Liver (tissue), 8 donors: ENCODE measurements at regions not wholly inside any gene's neighbourhood (a gene's known extent, or its start where the extent isn't known, plus 50 kb on each side); places are given as distances from the start of the nearest gene placed in this dataset.

Experiments
- DNase-seq: peaks from one replicate; pipeline ENCODE4 v3.0.0-alpha.2; 2017; ENCODE audit warnings: low spot score
- H3K27ac ChIP-seq, 2 donors: one replicate each; pipeline ENCODE4 v1.7.0; 2013; ENCODE audit warnings: inconsistent platforms in 2 of 2, low read length in 2 of 2, control low read depth in 1 of 2, low read depth in 1 of 2, mild to moderate bottlenecking in 1 of 2
- H3K27me3 ChIP-seq, 4 donors: one replicate each; pipeline versions ENCODE4 v1.6.1 to v1.7.0; 2013; ENCODE audit warnings: low read length in 3 of 4, inconsistent platforms in 1 of 4, mild to moderate bottlenecking in 1 of 4, moderate library complexity in 1 of 4; ENCODE audit not compliant: control insufficient read depth in 4 of 4, insufficient read depth in 4 of 4
- H3K36me3 ChIP-seq, 4 donors: one replicate each; pipeline versions ENCODE4 v1.6.1 to v1.7.0; 2013; ENCODE audit warnings: low read length in 3 of 4, mild to moderate bottlenecking in 3 of 4, low read depth in 1 of 4, moderate library complexity in 1 of 4; ENCODE audit not compliant: control insufficient read depth in 4 of 4, insufficient read depth in 3 of 4
- H3K4me1 ChIP-seq, 4 donors: one replicate each; pipeline versions ENCODE4 v1.6.1 to v1.7.0; 2013; ENCODE audit warnings: low read length in 3 of 4, mild to moderate bottlenecking in 3 of 4, moderate library complexity in 1 of 4; ENCODE audit not compliant: control insufficient read depth in 4 of 4, insufficient read depth in 4 of 4
- H3K4me3 ChIP-seq, 3 donors: one replicate each; pipeline versions ENCODE4 v1.6.1 to v1.7.0; 2013; ENCODE audit warnings: low read length in 3 of 3, control low read depth in 1 of 3, low read depth in 1 of 3, mild to moderate bottlenecking in 1 of 3
- H3K9ac ChIP-seq, 2 donors: one replicate each; pipeline ENCODE4 v1.7.0; 2013; ENCODE audit warnings: low read length in 2 of 2, mild to moderate bottlenecking in 2 of 2, moderate library complexity in 2 of 2, control low read depth in 1 of 2, low read depth in 1 of 2
- H3K9me3 ChIP-seq, 4 donors: one replicate each; pipeline versions ENCODE4 v1.6.1 to v1.7.0; 2013; ENCODE audit warnings: low read length in 3 of 4; ENCODE audit not compliant: control insufficient read depth in 4 of 4
- EGR1 ChIP-seq, 2 donors: IDR thresholded peaks; 2 replicates each; pipeline ENCODE4 v1.6.1; 2016 to 2018; ENCODE audit warnings: antibody characterized with exemption in 2 of 2, low read depth in 2 of 2
- FOXA1 ChIP-seq: IDR thresholded peaks from 2 replicates; pipeline ENCODE4 v1.6.1; 2016; ENCODE audit warnings: antibody characterized with exemption
- FOXA2 ChIP-seq: IDR thresholded peaks from 2 replicates; pipeline ENCODE4 v1.6.1; 2016; ENCODE audit warnings: antibody characterized with exemption
- GABPA ChIP-seq, 2 donors: IDR thresholded peaks in 1 of 2; conservative IDR thresholded peaks in 1 of 2; 2 replicates each; pipeline ENCODE4 v1.6.1; 2016; ENCODE audit warnings: antibody characterized with exemption in 2 of 2, mild to moderate bottlenecking in 1 of 2, moderate library complexity in 1 of 2
- HNF4A ChIP-seq, 2 donors: conservative IDR thresholded peaks; 2 replicates each; pipeline ENCODE4 v1.6.1; 2016; ENCODE audit warnings: antibody characterized with exemption in 2 of 2, mild to moderate bottlenecking in 2 of 2
- HNF4G ChIP-seq: IDR thresholded peaks from 2 replicates; pipeline ENCODE4 v1.6.1; 2016; ENCODE audit warnings: antibody characterized with exemption
- JUND ChIP-seq, 2 donors: IDR thresholded peaks; 2 replicates each; pipeline ENCODE4 v1.6.1; 2016; ENCODE audit warnings: antibody characterized with exemption in 2 of 2
- NR2F2 ChIP-seq: IDR thresholded peaks from 2 replicates; pipeline ENCODE4 v1.6.1; 2016; ENCODE audit warnings: antibody characterized with exemption
- RAD21 ChIP-seq, 2 donors: IDR thresholded peaks; 2 replicates each; pipeline ENCODE4 v1.6.1; 2016; ENCODE audit warnings: antibody characterized with exemption in 2 of 2, mild to moderate bottlenecking in 2 of 2
- RXRA ChIP-seq, 2 donors: IDR thresholded peaks; 2 replicates each; pipeline ENCODE4 v1.6.1; 2017 to 2018; ENCODE audit warnings: antibody characterized with exemption in 2 of 2, mild to moderate bottlenecking in 1 of 2
- SP1 ChIP-seq: IDR thresholded peaks from 2 replicates; pipeline ENCODE4 v1.6.1; 2018; ENCODE audit warnings: antibody characterized with exemption, mild to moderate bottlenecking
- TAF1 ChIP-seq: conservative IDR thresholded peaks from 2 replicates; pipeline ENCODE4 v1.6.1; 2016; ENCODE audit warnings: antibody characterized with exemption, mild to moderate bottlenecking
- YY1 ChIP-seq: IDR thresholded peaks from 2 replicates; pipeline ENCODE4 v1.6.1; 2016; ENCODE audit warnings: antibody characterized with exemption, mild to moderate bottlenecking
- WGBS: extraction: QIAGEN DNeasy Blood & Tissue Kit; methylation state at CpG from one replicate; pipeline ENCODE4 v1.1.7; 2013; 5-methylcytosine and 5-hydroxymethylcytosine counted together
- TF ChIP-seq, protein P1 (sequence below): IDR thresholded peaks from 2 replicates; pipeline ENCODE4 v1.6.1; 2016; ENCODE audit warnings: antibody characterized with exemption, mild to moderate bottlenecking
- TF ChIP-seq, protein P2 (sequence below): IDR thresholded peaks from 2 replicates; pipeline ENCODE4 v1.6.1; 2016; ENCODE audit warnings: antibody characterized with exemption
- TF ChIP-seq, protein P3 (sequence below): fragments of 150-350 bp; IDR thresholded peaks from 2 replicates; pipeline ENCODE4 v1.5.1; 2017; ENCODE audit warnings: improper control_type of control experiment, low read depth, low read length; ENCODE audit not compliant: missing input control
- TF ChIP-seq, protein P4 (sequence below): IDR thresholded peaks from 2 replicates; pipeline ENCODE4 v1.6.1; 2016; ENCODE audit warnings: antibody characterized with exemption
- donor health status: healthy.
- donor health status: healthy.
- donor health status: healthy.
- donor health status: healthy.
- donor health status: healthy.

DNA sequence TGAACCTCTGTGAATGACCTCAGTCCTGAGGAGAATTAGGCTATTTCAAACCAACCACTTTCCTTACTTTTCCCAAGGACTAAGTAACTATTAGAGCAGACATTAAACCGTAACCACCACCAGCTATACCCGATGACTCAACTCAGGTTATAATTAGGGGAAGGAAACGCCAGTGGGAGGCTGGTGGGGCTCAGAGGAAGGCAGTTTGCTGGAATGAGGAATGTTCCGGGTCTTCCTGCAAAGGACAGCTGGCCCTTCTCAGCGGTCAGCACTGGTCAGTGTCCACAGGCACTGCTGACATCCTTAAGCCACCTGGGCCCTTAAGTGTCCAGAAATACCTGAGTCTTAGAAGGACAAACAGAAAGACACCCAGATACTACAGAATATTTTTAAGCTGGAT, 515.2 kb downstream of the MAFB start:
- Histone ChIP-seq H3K4me3 (no peak overlapping the region), H3K9me3 (no peaks in the 10 kb centered on the region), H3K9ac (no peak overlapping the region), H3K27me3 (no peaks in the 10 kb centered on the region), H3K27ac (no peak overlapping the region), H3K4me1 (no peaks in the 10 kb centered on the region), H3K36me3 (no peaks in the 10 kb centered on the region)
- TF ChIP-seq, protein P1, sequence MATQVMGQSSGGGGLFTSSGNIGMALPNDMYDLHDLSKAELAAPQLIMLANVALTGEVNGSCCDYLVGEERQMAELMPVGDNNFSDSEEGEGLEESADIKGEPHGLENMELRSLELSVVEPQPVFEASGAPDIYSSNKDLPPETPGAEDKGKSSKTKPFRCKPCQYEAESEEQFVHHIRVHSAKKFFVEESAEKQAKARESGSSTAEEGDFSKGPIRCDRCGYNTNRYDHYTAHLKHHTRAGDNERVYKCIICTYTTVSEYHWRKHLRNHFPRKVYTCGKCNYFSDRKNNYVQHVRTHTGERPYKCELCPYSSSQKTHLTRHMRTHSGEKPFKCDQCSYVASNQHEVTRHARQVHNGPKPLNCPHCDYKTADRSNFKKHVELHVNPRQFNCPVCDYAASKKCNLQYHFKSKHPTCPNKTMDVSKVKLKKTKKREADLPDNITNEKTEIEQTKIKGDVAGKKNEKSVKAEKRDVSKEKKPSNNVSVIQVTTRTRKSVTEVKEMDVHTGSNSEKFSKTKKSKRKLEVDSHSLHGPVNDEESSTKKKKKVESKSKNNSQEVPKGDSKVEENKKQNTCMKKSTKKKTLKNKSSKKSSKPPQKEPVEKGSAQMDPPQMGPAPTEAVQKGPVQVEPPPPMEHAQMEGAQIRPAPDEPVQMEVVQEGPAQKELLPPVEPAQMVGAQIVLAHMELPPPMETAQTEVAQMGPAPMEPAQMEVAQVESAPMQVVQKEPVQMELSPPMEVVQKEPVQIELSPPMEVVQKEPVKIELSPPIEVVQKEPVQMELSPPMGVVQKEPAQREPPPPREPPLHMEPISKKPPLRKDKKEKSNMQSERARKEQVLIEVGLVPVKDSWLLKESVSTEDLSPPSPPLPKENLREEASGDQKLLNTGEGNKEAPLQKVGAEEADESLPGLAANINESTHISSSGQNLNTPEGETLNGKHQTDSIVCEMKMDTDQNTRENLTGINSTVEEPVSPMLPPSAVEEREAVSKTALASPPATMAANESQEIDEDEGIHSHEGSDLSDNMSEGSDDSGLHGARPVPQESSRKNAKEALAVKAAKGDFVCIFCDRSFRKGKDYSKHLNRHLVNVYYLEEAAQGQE = no peak
- TF ChIP-seq FOXA1 = no peak
- no peak for TF ChIP-seq RAD21 (IDR thresholded peaks at IDR 0.05)
- TF ChIP-seq, protein P2, sequence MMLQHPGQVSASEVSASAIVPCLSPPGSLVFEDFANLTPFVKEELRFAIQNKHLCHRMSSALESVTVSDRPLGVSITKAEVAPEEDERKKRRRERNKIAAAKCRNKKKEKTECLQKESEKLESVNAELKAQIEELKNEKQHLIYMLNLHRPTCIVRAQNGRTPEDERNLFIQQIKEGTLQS = no peak
- TF ChIP-seq SP1 = no peak
- DNase-seq = no peak
- 71% methylated on average over 5 of the region's 5 CpGs for WGBS

DNA sequence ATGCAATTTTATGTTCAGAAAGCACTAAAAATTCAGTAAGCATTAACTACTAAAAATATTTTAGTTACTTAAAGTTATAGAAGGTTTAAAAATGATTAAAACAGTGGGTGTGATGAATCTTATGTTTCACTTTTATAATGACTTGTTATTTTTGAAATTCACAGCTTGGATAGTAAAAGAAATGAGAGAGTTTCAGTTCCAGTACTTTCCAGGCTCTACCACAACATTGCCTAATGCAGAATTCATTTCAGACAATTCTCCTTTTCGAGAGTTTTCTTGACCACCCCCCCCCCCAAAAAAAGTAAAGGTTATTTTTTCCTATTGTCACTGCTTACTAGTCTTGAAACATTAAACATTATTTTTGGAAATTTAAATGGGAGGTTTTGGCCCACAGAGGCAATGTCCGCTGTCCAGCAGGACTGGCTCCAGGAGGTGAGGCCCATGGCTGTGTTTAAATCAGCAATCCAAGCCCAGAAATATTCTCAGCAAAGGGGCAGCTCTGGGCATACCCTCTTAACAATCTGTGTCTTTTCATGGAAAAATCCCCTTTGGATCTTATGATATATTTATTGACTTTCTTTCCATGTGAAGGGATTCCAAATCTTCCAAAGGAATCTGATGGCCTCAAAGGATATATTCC, 519.9 kb downstream of the MAFB start:
- Histone ChIP-seq H3K4me3 (no peak overlapping the region), H3K27ac (no peak overlapping the region), H3K9ac (no peak overlapping the region), H3K36me3 (no peaks in the 10 kb centered on the region), H3K27me3 (no peaks in the 10 kb centered on the region), H3K9me3 (no peaks in the 10 kb centered on the region), H3K4me1 (no peaks in the 10 kb centered on the region)
- DNase-seq = no peak
- no peak for TF ChIP-seq EGR1 (IDR thresholded peaks at IDR 0.05; ENCODE audit: low read depth in 2 of 2)
- TF ChIP-seq, protein P3, sequence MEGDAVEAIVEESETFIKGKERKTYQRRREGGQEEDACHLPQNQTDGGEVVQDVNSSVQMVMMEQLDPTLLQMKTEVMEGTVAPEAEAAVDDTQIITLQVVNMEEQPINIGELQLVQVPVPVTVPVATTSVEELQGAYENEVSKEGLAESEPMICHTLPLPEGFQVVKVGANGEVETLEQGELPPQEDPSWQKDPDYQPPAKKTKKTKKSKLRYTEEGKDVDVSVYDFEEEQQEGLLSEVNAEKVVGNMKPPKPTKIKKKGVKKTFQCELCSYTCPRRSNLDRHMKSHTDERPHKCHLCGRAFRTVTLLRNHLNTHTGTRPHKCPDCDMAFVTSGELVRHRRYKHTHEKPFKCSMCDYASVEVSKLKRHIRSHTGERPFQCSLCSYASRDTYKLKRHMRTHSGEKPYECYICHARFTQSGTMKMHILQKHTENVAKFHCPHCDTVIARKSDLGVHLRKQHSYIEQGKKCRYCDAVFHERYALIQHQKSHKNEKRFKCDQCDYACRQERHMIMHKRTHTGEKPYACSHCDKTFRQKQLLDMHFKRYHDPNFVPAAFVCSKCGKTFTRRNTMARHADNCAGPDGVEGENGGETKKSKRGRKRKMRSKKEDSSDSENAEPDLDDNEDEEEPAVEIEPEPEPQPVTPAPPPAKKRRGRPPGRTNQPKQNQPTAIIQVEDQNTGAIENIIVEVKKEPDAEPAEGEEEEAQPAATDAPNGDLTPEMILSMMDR = no peak
- no peak for TF ChIP-seq SP1
- TF ChIP-seq YY1 = no peak
- TF ChIP-seq HNF4A (conservative IDR thresholded peaks at IDR 0.05) = no peak
- no peak for TF ChIP-seq RXRA (IDR thresholded peaks at IDR 0.05)
- no peak for TF ChIP-seq HNF4G
- no peak for TF ChIP-seq NR2F2
- TF ChIP-seq, protein P1 = no peak
- TF ChIP-seq, protein P2 = no peak
- TF ChIP-seq TAF1 = no peak
- TF ChIP-seq, protein P4, sequence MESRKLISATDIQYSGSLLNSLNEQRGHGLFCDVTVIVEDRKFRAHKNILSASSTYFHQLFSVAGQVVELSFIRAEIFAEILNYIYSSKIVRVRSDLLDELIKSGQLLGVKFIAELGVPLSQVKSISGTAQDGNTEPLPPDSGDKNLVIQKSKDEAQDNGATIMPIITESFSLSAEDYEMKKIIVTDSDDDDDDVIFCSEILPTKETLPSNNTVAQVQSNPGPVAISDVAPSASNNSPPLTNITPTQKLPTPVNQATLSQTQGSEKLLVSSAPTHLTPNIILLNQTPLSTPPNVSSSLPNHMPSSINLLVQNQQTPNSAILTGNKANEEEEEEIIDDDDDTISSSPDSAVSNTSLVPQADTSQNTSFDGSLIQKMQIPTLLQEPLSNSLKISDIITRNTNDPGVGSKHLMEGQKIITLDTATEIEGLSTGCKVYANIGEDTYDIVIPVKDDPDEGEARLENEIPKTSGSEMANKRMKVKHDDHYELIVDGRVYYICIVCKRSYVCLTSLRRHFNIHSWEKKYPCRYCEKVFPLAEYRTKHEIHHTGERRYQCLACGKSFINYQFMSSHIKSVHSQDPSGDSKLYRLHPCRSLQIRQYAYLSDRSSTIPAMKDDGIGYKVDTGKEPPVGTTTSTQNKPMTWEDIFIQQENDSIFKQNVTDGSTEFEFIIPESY = no peak
- no peak for TF ChIP-seq GABPA (IDR thresholded peaks at IDR 0.05 in 1 of 2, conservative IDR thresholded peaks at IDR 0.05 in 1 of 2)
- TF ChIP-seq FOXA2 = no peak
- TF ChIP-seq JUND (IDR thresholded peaks at IDR 0.05) = no peak
- no peak for TF ChIP-seq RAD21 (IDR thresholded peaks at IDR 0.05)
- 78% methylated on average over 2 of the region's 2 CpGs for WGBS
